K562 (cell line): ENCODE measurements at regions not wholly inside any gene's neighbourhood (a gene's known extent, or its start where the extent isn't known, plus 50 kb on each side); places are given as distances from the start of the nearest gene placed in this dataset.

Experiments
- BDP1 ChIP-seq: IDR thresholded peaks from 3 replicates; pipeline ENCODE4 v1.6.1; 2011; ENCODE audit not compliant: insufficient read length, insufficient read depth
- CBX3 ChIP-seq, 2 experiments: IDR thresholded peaks; 1 replicate in 1 of 2; 2 replicates in 1 of 2; pipeline ENCODE4 v1.6.1; 2012; ENCODE audit warnings: inconsistent platforms in 2 of 2, low read length in 2 of 2, borderline replicate concordance in 1 of 2, control low read depth in 1 of 2
- COPS2 ChIP-seq: fragments of 450-650 bp; conservative IDR thresholded peaks from 2 replicates; pipeline ENCODE4 v1.6.1; 2016; ENCODE audit warnings: mild to moderate bottlenecking, moderate library complexity
- ETS2 ChIP-seq: IDR thresholded peaks from 2 replicates; pipeline ENCODE4 v1.6.1; 2016; ENCODE audit warnings: borderline replicate concordance, missing genetic modification characterization, mild to moderate bottlenecking, moderate library complexity, missing compliant biosample characterization; ENCODE audit not compliant: poor library complexity, severe bottlenecking
- FUS ChIP-seq: fragments of 200-400 bp; formaldehyde crosslinking; optimal IDR thresholded peaks from 2 replicates; pipeline ENCODE3; 2017; ENCODE audit warnings: low read depth, low read length
- GTF2F1 ChIP-seq: IDR thresholded peaks from 2 replicates; pipeline ENCODE4 v1.6.1; 2011; ENCODE audit warnings: low read depth, low read length, improper control_type of control experiment
- HDAC3 ChIP-seq: fragments of 450-650 bp; IDR thresholded peaks from 2 replicates; pipeline ENCODE4 v1.6.1; 2018; ENCODE audit warnings: borderline replicate concordance, mild to moderate bottlenecking, moderate library complexity; ENCODE audit not compliant: partially characterized antibody
- HIVEP1 ChIP-seq: fragments of 250-450 bp; sonication (Bioruptor Pico); IDR thresholded peaks from 2 replicates; pipeline ENCODE4 v1.4.0; 2020; ENCODE audit warnings: mild to moderate bottlenecking
- KLF6 ChIP-seq: fragments of 250-450 bp; sonication (Bioruptor Pico); IDR thresholded peaks from 2 replicates; pipeline ENCODE4 v1.4.0; 2020; ENCODE audit warnings: mild to moderate bottlenecking, moderate library complexity, borderline replicate concordance
- MAFK ChIP-seq: IDR thresholded peaks from 2 replicates; pipeline ENCODE4 v1.6.1; 2011; ENCODE audit warnings: low read length, improper control_type of control experiment
- POLR2A ChIP-seq: fragments of 450-650 bp; conservative IDR thresholded peaks from 2 replicates; pipeline ENCODE4 v1.6.1; 2016
- RBM34 ChIP-seq: fragments of 200-400 bp; formaldehyde crosslinking; IDR thresholded peaks from 2 replicates; pipeline ENCODE4 v1.6.1; 2018; ENCODE audit warnings: low read length, borderline replicate concordance; ENCODE audit not compliant: insufficient read depth
- SIRT6 ChIP-seq: IDR thresholded peaks from one replicate; pipeline ENCODE4 v1.6.1; 2012; ENCODE audit warnings: low read depth, mild to moderate bottlenecking, control low read depth, inconsistent platforms, low read length, moderate library complexity
- SMC3 ChIP-seq: conservative IDR thresholded peaks from 2 replicates; pipeline ENCODE4 v1.6.1; 2011; ENCODE audit warnings: low read depth, low read length, improper control_type of control experiment; ENCODE audit not compliant: insufficient read depth
- SP2 ChIP-seq: IDR thresholded peaks from 2 replicates; pipeline ENCODE4 v1.6.1; 2011; ENCODE audit warnings: mild to moderate bottlenecking, low read depth, low read length, moderate library complexity; ENCODE audit not compliant: poor library complexity, severe bottlenecking; ENCODE audit errors: extremely low read depth
- SUPT5H ChIP-seq: fragments of 450-650 bp; IDR thresholded peaks from 2 replicates; pipeline ENCODE4 v1.6.1; 2016
- TFAM ChIP-seq: fragments of 250-450 bp; sonication (Bioruptor Pico); conservative IDR thresholded peaks from 2 replicates; pipeline ENCODE4 v1.5.0; 2021; ENCODE audit warnings: mild to moderate bottlenecking, moderate library complexity
- TRIM24 ChIP-seq, 2 experiments: fragments of 450-650 bp; IDR thresholded peaks; 2 replicates each; pipeline ENCODE4 v1.6.1; 2016
- ZNF165 ChIP-seq: fragments of 250-450 bp; sonication (Bioruptor Pico); IDR thresholded peaks from 2 replicates; pipeline ENCODE4 v1.4.0; 2020; ENCODE audit warnings: borderline replicate concordance
- ZNF24 ChIP-seq: fragments of 450-650 bp; IDR thresholded peaks from 2 replicates; pipeline ENCODE4 v1.6.1; 2016
- ZNF347 ChIP-seq: fragments of 450-650 bp; formaldehyde crosslinking; IDR thresholded peaks from 2 replicates; pipeline ENCODE4 v1.4.0; 2020; ENCODE audit warnings: low read depth, mild to moderate bottlenecking, moderate library complexity
- ZNF408 ChIP-seq: fragments of 250-450 bp; sonication (Bioruptor Pico); IDR thresholded peaks from 2 replicates; pipeline ENCODE4 v1.4.0; 2020; ENCODE audit warnings: low read depth, mild to moderate bottlenecking, moderate library complexity
- ZNF586 ChIP-seq: fragments of 450-650 bp; formaldehyde crosslinking; conservative IDR thresholded peaks from 2 replicates; pipeline ENCODE4 v1.4.0; 2020; ENCODE audit warnings: mild to moderate bottlenecking, moderate library complexity
- ZNF778 ChIP-seq: fragments of 450-650 bp; formaldehyde crosslinking; IDR thresholded peaks from 2 replicates; pipeline ENCODE4 v1.4.0; 2020; ENCODE audit warnings: mild to moderate bottlenecking, moderate library complexity
- TF ChIP-seq, protein P1 (sequence below): fragments of 450-650 bp; formaldehyde crosslinking; IDR thresholded peaks from 2 replicates; pipeline ENCODE4 v1.4.0; 2020; ENCODE audit warnings: mild to moderate bottlenecking, moderate library complexity
- TF ChIP-seq, protein P2 (sequence below): fragments of 450-650 bp; IDR thresholded peaks from one replicate; pipeline ENCODE4 v1.6.1; 2018; ENCODE audit warnings: mild to moderate bottlenecking, moderate library complexity; ENCODE audit not compliant: partially characterized antibody
- TF ChIP-seq, protein P3 (sequence below): sonication (generic); formaldehyde crosslinking; IDR thresholded peaks from 2 replicates; pipeline ENCODE4 v1.8.0; 2022; ENCODE audit warnings: mild to moderate bottlenecking, missing genetic modification reagents

DNA sequence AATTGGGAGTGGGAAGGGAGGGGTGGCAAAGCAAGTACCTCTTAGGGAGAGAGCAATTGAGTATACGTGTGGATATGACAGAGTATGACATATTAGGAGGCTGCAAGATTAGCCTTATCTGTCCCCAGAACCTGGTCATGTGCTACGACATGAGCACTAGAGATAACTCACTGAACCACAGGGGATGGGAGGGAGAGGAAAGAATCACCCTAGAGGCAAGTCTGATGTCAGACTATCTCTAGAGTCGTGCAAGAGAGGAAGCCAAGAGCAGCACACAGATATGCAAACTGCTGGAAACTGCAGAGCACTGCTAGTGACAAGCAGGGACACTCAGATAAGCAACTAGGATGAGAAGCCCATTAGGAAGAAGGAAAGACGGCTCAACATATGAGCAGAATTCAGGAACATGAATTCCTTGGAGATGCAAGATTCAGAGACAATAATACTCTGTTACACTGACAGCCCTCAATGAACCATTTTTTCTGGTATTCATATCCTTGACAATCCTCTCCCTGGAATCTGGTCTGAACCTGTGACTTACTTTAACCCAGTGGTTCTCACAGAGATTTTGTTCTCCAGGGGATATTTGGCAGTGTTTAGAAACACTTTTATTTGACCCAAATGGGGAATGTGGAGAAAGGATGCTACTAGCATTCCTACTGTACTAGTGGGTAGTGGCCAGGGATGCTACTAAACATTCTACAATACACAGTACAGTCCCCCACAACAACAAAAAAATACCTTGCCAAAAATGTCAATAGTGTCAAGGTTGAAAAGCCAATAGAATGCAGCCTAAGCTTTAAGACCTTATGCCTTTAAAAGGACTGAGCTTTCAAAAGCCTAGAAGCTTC, 84.0 kb upstream of the BMP2K start (continued):
- TF ChIP-seq HDAC3 (peak; percentile 99), BDP1 (no peak), TRIM24 (IDR thresholded peaks at IDR 0.05) (peak; percentile 99), COPS2 (no peak), ZNF586 (CRISPR knock-in tag) (no peak), FUS (no peak), ZNF165 (CRISPR knock-in tag) (no peak), HIVEP1 (CRISPR knock-in tag) (peak; percentile 89), ZNF347 (CRISPR knock-in tag) (no peak), ETS2 (tag) (no peak), TFAM (no peak), CBX3 (IDR thresholded peaks at IDR 0.05; ENCODE audit: borderline replicate concordance in 1 of 2, low read length in 2 of 2) (peak in 1 of 2 experiments; percentile 96; a peak in 2 of 3 replicates), ZNF24 (peak; percentile 92), SUPT5H (no peak), POLR2A (no peak), GTF2F1 (no peak), SP2 (no peak), SMC3 (no peak; the same call in 1 of the 2 replicates), KLF6 (CRISPR knock-in tag) (peak; percentile 87; the same call in 1 of the 2 replicates), ZNF778 (CRISPR knock-in tag) (no peak), MAFK (peak; percentile 47; the same call in 1 of the 2 replicates), RBM34 (no peak), ZNF408 (no peak), SIRT6 (no peak)
- TF ChIP-seq, protein P1, sequence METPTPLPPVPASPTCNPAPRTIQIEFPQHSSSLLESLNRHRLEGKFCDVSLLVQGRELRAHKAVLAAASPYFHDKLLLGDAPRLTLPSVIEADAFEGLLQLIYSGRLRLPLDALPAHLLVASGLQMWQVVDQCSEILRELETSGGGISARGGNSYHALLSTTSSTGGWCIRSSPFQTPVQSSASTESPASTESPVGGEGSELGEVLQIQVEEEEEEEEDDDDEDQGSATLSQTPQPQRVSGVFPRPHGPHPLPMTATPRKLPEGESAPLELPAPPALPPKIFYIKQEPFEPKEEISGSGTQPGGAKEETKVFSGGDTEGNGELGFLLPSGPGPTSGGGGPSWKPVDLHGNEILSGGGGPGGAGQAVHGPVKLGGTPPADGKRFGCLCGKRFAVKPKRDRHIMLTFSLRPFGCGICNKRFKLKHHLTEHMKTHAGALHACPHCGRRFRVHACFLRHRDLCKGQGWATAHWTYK (CRISPR knock-in tag) = peak; percentile 96
- TF ChIP-seq, protein P2, sequence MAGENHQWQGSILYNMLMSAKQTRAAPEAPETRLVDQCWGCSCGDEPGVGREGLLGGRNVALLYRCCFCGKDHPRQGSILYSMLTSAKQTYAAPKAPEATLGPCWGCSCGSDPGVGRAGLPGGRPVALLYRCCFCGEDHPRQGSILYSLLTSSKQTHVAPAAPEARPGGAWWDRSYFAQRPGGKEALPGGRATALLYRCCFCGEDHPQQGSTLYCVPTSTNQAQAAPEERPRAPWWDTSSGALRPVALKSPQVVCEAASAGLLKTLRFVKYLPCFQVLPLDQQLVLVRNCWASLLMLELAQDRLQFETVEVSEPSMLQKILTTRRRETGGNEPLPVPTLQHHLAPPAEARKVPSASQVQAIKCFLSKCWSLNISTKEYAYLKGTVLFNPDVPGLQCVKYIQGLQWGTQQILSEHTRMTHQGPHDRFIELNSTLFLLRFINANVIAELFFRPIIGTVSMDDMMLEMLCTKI = no peak
- TF ChIP-seq, protein P3, sequence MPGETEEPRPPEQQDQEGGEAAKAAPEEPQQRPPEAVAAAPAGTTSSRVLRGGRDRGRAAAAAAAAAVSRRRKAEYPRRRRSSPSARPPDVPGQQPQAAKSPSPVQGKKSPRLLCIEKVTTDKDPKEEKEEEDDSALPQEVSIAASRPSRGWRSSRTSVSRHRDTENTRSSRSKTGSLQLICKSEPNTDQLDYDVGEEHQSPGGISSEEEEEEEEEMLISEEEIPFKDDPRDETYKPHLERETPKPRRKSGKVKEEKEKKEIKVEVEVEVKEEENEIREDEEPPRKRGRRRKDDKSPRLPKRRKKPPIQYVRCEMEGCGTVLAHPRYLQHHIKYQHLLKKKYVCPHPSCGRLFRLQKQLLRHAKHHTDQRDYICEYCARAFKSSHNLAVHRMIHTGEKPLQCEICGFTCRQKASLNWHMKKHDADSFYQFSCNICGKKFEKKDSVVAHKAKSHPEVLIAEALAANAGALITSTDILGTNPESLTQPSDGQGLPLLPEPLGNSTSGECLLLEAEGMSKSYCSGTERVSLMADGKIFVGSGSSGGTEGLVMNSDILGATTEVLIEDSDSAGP (CRISPR knock-in tag) = no peak
